Astrocyte (in vitro differentiated cells and primary cell): ENCODE measurements at regions not wholly inside any gene's neighbourhood (a gene's known extent, or its start where the extent isn't known, plus 50 kb on each side); places are given as distances from the start of the nearest gene placed in this dataset.

Source experiments
- DNase-seq: peaks from one replicate; pipeline ENCODE4 v3.0.0-alpha.2; 2010; ENCODE audit warnings: low read depth
- FAIRE-seq: peaks from 2 replicates; lab custom pipeline; 2011; peaks lifted over from hg19 to GRCh38; lab: Jason Lieb, UNC
- H2AFZ ChIP-seq: 2 replicates; pipeline ENCODE4 v1.6.0; 2012; ENCODE audit warnings: low read depth, low read length, inconsistent platforms
- H3K27ac ChIP-seq: 2 replicates; pipeline ENCODE4 v1.5.1; 2011; ENCODE audit warnings: low read depth, low read length, inconsistent platforms
- H3K27me3 ChIP-seq: 2 replicates; pipeline ENCODE4 v1.6.0; 2011; ENCODE audit warnings: low read length, inconsistent platforms; ENCODE audit not compliant: insufficient read depth
- H3K36me3 ChIP-seq: 2 replicates; pipeline ENCODE4 v1.5.1; 2011; ENCODE audit warnings: low read length, inconsistent platforms; ENCODE audit not compliant: insufficient read depth
- H3K4me1 ChIP-seq: 2 replicates; pipeline ENCODE4 v1.5.1; 2011; ENCODE audit warnings: low read length, inconsistent platforms; ENCODE audit not compliant: insufficient read depth
- H3K4me2 ChIP-seq: 2 replicates; pipeline ENCODE4 v1.6.0; 2012; ENCODE audit warnings: low read length, inconsistent platforms
- H3K4me3 ChIP-seq: 2 replicates; pipeline ENCODE4 v1.5.1; 2011; ENCODE audit warnings: low read depth, mild to moderate bottlenecking, low read length, inconsistent platforms; ENCODE audit not compliant: insufficient read depth
- H3K79me2 ChIP-seq: 2 replicates; pipeline ENCODE4 v1.6.0; 2012; ENCODE audit warnings: mild to moderate bottlenecking, low read length, inconsistent platforms; ENCODE audit not compliant: insufficient read depth
- H3K9ac ChIP-seq: 2 replicates; pipeline ENCODE4 v1.6.0; 2012; ENCODE audit warnings: mild to moderate bottlenecking, low read length, inconsistent platforms
- H3K9me3 ChIP-seq: 2 replicates; pipeline ENCODE4 v1.5.1; 2012; ENCODE audit warnings: low read depth, mild to moderate bottlenecking, low read length, inconsistent platforms; ENCODE audit not compliant: insufficient read depth
- H4K20me1 ChIP-seq: 2 replicates; pipeline ENCODE4 v1.6.0; 2012; ENCODE audit warnings: low read length, inconsistent platforms; ENCODE audit not compliant: insufficient read depth
- H3K27ac Mint-ChIP-seq: one replicate; pipeline ENCODE4 v1.8.0; 2021; ENCODE audit warnings: mild to moderate bottlenecking, mixed read lengths; ENCODE audit not compliant: unreplicated experiment
- H3K27me3 Mint-ChIP-seq: one replicate; pipeline ENCODE4 v1.8.0; 2021; ENCODE audit warnings: low read depth, mixed read lengths; ENCODE audit not compliant: unreplicated experiment
- H3K36me3 Mint-ChIP-seq: one replicate; pipeline ENCODE4 v1.8.0; 2021; ENCODE audit warnings: low read depth, mixed read lengths; ENCODE audit not compliant: unreplicated experiment
- H3K4me1 Mint-ChIP-seq: one replicate; pipeline ENCODE4 v1.8.0; 2021; ENCODE audit warnings: low read depth, mixed read lengths; ENCODE audit not compliant: unreplicated experiment
- H3K4me3 Mint-ChIP-seq: one replicate; pipeline ENCODE4 v1.8.0; 2021; ENCODE audit warnings: mild to moderate bottlenecking, moderate library complexity, mixed read lengths; ENCODE audit not compliant: unreplicated experiment
- H3K9me3 Mint-ChIP-seq: one replicate; pipeline ENCODE4 v1.8.0; 2021; ENCODE audit warnings: mild to moderate bottlenecking, mixed read lengths; ENCODE audit not compliant: unreplicated experiment
- EZH2 ChIP-seq: IDR thresholded peaks from 2 replicates; pipeline ENCODE4 v1.6.1; 2012; ENCODE audit warnings: mild to moderate bottlenecking, low read length, inconsistent platforms; ENCODE audit not compliant: insufficient read depth
- TF ChIP-seq, protein P1 (sequence below): IDR thresholded peaks from 2 replicates; pipeline ENCODE4 v1.5.1; 2011; ENCODE audit warnings: low read depth, mild to moderate bottlenecking, inconsistent platforms, low read length, moderate library complexity; ENCODE audit not compliant: insufficient read depth

- H3K4me1 Mint-ChIP-seq, result peaks cover 7% of the 10 kb centered on the region
- Histone ChIP-seq H4K20me1 (no peaks in the 10 kb centered on the region), H3K27me3 (peaks cover 2% of the 10 kb centered on the region), H3K4me1 (peaks cover 5% of the 10 kb centered on the region), H3K36me3 (no peaks in the 10 kb centered on the region), H2AFZ (no peak overlapping the region), H3K9ac (no peak overlapping the region), H3K4me3 (no peak overlapping the region), H3K27ac (no peak overlapping the region), H3K9me3 (no peaks in the 10 kb centered on the region), H3K79me2 (no peaks in the 10 kb centered on the region), H3K4me2 (no peak overlapping the region)
- TF ChIP-seq, protein P1, sequence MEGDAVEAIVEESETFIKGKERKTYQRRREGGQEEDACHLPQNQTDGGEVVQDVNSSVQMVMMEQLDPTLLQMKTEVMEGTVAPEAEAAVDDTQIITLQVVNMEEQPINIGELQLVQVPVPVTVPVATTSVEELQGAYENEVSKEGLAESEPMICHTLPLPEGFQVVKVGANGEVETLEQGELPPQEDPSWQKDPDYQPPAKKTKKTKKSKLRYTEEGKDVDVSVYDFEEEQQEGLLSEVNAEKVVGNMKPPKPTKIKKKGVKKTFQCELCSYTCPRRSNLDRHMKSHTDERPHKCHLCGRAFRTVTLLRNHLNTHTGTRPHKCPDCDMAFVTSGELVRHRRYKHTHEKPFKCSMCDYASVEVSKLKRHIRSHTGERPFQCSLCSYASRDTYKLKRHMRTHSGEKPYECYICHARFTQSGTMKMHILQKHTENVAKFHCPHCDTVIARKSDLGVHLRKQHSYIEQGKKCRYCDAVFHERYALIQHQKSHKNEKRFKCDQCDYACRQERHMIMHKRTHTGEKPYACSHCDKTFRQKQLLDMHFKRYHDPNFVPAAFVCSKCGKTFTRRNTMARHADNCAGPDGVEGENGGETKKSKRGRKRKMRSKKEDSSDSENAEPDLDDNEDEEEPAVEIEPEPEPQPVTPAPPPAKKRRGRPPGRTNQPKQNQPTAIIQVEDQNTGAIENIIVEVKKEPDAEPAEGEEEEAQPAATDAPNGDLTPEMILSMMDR, result no peak
- no peak for TF ChIP-seq EZH2
- no peak for DNase-seq
- H3K27me3 Mint-ChIP-seq, result peaks cover 2% of the 10 kb centered on the region
- no peak overlapping the region for H3K4me3 Mint-ChIP-seq
- H3K27ac Mint-ChIP-seq, result no peak overlapping the region
- no peaks in the 10 kb centered on the region for H3K36me3 Mint-ChIP-seq
- no peak for FAIRE-seq
- H3K9me3 Mint-ChIP-seq, result no peaks in the 10 kb centered on the region
Measured at GRCh38 chr5:56316299-56316994, 83.3 kb upstream of the ANKRD55 start.

- Histone ChIP-seq H3K4me3 (no peak overlapping the region), H3K27ac (no peak overlapping the region), H3K9me3 (no peaks in the 10 kb centered on the region), H3K79me2 (no peaks in the 10 kb centered on the region), H4K20me1 (no peaks in the 10 kb centered on the region), H2AFZ (no peak overlapping the region), H3K36me3 (no peaks in the 10 kb centered on the region), H3K4me2 (no peak overlapping the region), H3K27me3 (peaks cover 2% of the 10 kb centered on the region), H3K4me1 (peaks cover 4% of the 10 kb centered on the region), H3K9ac (no peak overlapping the region)
- no peaks in the 10 kb centered on the region for H3K36me3 Mint-ChIP-seq
- no peak overlapping the region for H3K27ac Mint-ChIP-seq
- no peak overlapping the region for H3K4me3 Mint-ChIP-seq
- TF ChIP-seq, protein P1, result peak; percentile 34
- no peak for TF ChIP-seq EZH2
- DNase-seq, result no peak
- FAIRE-seq, result no peak
- peaks cover 11% of the 10 kb centered on the region for H3K27me3 Mint-ChIP-seq
- peaks cover 5% of the 10 kb centered on the region for H3K4me1 Mint-ChIP-seq
- H3K9me3 Mint-ChIP-seq, result peaks cover 1% of the 10 kb centered on the region
Measured at GRCh38 chr5:56314529-56314928, 81.4 kb upstream of the ANKRD55 start.

- Histone ChIP-seq H3K4me3 (no peak overlapping the region), H3K27me3 (peaks cover 2% of the 10 kb centered on the region), H2AFZ (no peak overlapping the region), H3K79me2 (no peaks in the 10 kb centered on the region), H3K36me3 (no peaks in the 10 kb centered on the region), H3K9ac (no peak overlapping the region), H3K4me2 (no peak overlapping the region), H3K9me3 (no peaks in the 10 kb centered on the region), H4K20me1 (no peaks in the 10 kb centered on the region), H3K27ac (no peak overlapping the region), H3K4me1 (no peaks in the 10 kb centered on the region)
- H3K27ac Mint-ChIP-seq, result no peak overlapping the region
- no peak for DNase-seq
- H3K27me3 Mint-ChIP-seq, result peaks cover 11% of the 10 kb centered on the region
- H3K36me3 Mint-ChIP-seq, result no peaks in the 10 kb centered on the region
- no peak for FAIRE-seq
- no peaks in the 10 kb centered on the region for H3K4me1 Mint-ChIP-seq
- TF ChIP-seq EZH2, result no peak
- TF ChIP-seq, protein P1, result no peak
- peaks cover 5% of the 10 kb centered on the region for H3K9me3 Mint-ChIP-seq
- H3K4me3 Mint-ChIP-seq, result no peak overlapping the region
Measured at GRCh38 chr5:56313596-56313995, 80.5 kb upstream of the ANKRD55 start.
